Islet of Langerhans (tissue), 1 donor: ENCODE measurements at regions not wholly inside any gene's neighbourhood (a gene's known extent, or its start where the extent isn't known, plus 50 kb on each side); places are given as distances from the start of the nearest gene placed in this dataset.
A peak's percentile ranks its signal among the peaks of the same experiment; 100 is the strongest.

Experiments used
- FAIRE-seq: peaks from one replicate; lab custom pipeline; 2011; peaks lifted over from hg19 to GRCh38; lab: Jason Lieb, UNC

DNA sequence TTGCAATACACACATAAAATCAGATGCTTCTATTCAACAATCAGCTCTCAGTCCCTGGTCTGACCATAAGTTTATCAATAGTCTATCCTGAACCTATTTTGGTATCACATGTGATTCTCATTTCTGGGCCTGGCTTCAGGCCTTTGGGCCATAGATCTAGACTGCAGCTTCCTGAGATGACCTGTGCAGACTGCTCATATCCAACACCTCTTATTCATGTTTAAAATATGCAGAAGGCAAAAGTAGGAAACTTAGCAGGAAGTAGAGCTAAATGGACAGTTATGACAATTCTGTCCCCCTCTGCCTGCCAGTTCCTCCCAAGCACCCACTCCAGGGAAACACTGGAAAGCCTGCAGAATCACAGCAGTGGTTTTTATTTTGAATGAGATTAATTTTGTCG is 53.3 kb downstream of the C7orf25 start:
- FAIRE-seq = no peak

DNA sequence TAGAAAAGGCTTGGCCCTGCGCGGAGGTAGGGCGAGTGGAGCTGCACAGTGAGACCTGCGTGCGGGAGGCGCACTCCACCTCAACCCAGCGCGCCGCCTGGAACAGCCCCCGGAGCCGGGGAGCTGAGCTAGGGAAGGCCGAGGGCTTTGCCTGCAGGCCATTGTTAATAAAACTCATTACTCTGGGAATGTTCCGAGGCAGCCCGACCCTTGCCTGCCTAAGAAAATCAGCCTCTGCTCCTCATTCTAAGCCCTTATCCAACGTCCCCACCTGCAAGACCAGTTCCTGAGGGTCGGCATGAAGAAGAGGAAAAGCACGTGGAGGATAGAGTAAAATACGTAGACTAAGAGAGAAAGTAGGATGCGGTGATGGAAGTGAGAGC is 55.3 kb downstream of the C7orf25 start:
- FAIRE-seq = no peak

DNA sequence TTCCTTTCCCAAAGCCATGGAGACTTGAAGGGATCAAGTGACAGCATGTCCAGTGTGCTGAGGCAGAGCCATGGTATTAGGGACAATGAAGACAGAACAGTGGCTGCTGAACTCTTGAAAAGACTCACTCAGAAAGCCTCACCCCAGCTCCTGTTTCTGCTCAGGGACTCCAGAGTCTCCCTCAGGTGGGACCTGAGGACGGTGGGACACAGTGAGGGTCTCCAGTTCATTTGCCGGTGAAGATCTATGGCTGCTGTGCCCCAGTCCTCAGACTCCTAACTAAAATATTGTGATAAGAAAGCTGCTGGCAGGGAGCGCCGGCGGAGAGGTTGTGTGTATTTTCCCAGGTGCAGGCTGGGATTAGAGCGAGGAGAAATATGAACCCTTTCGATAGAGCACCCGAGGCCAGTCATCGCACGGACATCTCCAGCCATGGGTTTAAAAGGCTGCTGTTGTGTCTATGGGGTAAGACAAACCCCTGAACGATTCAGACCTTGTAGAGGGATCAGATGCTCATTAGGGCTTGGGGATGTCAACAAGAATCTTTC is 57.2 kb downstream of the C7orf25 start:
- FAIRE-seq = no peak

DNA sequence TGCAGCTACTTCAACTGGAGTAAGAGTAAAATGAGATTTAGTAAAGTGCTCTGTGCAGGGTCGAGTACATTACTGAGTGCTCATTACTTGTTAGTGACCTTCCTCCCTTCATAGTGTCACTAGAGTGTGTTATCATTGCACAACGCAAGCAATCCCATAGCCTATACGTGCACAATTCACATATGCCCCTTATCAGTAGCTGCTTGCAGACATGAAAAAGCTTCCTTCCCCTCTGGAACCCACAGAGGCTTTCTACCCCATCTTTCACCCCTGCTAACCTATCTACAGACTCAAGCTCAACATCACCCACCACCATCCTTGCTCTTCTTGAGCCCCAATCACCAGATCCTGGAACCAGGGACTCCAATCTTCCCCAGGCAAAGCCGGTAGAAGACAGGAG is 59.3 kb downstream of the C7orf25 start:
- FAIRE-seq = no peak

DNA sequence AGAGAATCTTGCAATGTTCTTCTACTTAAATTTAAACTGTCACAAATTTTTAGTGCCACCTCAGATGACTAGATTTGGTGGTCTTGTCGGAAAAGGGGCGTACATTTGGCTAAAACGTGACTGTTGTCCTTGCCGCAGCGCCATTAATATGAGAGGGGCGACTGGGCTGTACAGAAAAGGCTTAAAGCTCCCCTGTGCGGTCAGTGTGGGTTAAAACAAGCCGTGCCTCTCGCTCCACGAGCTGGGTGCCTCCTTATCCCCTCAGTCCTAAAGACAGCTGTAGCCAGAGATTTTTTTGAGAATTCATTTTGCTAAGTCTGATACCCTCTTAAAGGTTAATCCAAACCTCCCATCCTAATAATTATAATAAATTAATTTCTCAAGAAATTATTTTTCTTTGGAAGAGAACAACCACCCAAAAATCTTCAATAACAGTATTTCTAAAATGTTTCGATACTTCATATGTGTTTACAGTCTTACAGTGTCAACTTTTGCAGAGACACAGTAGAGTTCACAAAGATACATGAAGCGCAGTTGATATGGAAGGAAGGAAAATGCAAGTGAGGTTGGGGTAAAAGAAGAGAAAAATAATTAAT is 68.6 kb downstream of the C7orf25 start:
- FAIRE-seq = peak; percentile 65

DNA sequence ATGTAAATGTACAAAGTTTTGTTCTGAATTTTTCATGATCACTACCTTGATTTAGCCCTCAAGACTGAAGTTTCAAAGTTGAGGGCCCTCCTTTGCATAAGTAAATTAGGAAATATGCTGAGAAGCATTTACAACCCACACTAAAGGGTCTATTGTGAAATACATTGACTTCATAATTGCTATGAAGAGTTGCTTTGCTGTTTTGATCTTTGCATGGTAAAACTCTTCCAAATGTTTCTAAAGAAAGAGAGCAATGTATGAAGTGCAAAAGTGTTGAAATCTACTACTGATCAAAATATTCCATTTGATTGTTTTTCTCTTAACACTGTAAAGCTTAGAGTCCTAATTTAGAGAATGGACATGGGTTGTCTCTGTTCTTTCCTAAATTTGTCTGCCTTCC is 77.2 kb downstream of the C7orf25 start:
- no peak for FAIRE-seq

DNA sequence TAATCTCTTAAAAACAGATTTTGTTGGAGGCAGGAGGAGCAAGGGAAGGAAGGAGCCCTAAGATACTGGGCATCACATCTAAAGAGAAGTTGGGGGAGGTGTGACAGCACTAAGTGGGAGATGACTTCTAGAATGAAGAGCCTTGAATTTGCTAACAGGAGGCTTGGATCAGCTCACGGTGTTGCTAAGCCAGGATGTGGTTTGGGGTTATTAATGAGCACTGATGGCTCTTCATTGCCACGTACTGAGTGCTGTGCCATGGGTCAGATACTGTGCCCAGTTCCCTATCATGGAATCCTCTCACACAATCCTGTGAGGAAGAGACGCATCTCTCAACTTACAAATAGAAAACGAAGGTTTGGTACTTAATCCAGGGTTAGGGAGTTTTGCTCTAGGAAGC is 78.5 kb downstream of the C7orf25 start:
- no peak for FAIRE-seq

DNA sequence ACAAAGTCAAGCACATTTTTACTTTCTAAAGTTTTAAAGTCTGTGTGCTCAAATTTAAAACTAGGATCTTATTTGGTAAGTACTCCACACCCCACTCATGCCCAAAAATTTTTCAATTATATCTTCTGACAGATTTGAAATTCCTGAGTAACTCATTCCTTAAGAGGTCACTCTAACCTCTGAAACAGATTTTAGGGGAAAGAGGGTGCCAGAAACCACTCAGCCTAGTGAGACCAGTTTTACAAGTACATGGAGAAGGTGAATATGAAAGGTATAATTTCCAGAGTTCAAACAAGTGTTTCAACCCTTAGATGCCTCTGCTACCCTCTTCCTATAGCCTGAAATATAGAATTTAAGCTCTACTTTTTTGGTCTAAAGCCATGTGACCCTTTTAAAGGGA is 79.2 kb downstream of the C7orf25 start:
- FAIRE-seq = no peak

DNA sequence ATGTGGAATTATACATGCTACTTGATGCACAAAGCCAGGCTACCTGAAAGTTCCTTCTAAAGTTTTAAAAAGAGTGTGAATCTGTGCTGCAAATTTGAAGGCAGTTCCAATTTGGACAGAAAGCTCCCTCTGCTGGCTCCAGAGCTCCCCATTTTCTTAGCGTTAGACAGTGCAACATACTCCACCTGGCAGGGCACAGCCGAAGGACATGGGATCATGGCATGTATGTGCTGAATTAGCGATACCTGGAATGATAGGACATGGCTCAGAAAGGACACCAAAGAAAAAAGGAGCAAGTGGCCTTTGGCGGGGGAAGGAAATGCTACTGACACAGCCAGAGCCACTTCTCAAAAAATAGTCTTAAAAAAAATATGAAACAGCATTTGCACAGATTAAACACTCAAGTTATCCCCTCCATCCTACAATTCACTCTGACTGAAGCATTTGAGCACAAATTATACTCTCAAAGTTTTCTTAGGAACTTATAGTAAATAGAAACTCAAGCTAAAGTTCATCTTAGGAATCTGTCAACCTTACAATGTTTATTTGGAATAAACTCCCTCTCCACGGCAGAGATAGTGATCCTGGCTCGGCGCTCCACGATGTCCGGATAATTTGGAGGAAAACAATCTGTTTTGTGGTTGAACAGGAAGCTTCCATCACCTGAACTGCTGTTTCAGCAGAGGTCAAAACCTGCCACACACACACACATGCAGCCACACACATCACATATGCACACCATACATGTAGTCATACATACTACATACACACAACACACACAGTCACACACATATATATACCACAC is 80.0 kb downstream of the C7orf25 start:
- FAIRE-seq = no peak

DNA sequence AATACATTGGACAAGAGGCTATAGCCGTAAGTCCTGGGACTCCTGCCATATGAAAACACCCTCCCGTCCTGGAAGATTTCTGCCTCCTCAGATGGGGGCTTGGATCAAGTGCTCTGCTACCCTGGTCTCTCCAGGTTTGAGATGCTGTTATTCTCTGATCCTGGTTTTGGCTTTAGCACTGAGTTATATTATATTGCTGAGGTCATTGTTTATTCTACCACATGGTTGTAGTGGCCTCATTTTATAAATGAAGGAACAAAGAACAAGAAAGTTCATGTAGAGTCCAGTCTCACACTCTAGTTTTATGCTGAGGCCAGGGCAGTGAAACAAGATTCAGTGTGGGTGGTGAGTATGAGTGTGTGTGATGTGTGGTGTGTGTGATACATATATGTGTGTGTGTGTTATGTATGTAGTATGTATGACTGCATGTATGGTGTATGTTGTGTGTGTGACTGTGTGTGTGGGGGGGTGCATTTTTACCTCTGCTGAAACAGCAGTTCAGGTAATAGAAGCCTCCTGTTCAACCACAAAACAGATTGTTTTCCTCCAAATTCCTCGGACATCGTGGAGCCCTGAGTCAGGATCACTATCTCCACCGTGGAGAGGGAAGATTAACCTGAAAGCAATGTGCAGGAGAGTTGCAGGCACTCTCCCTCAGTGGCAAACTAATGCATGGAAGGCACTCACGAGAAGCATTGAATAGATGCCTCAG is 80.7 kb downstream of the C7orf25 start:
- FAIRE-seq = no peak

DNA sequence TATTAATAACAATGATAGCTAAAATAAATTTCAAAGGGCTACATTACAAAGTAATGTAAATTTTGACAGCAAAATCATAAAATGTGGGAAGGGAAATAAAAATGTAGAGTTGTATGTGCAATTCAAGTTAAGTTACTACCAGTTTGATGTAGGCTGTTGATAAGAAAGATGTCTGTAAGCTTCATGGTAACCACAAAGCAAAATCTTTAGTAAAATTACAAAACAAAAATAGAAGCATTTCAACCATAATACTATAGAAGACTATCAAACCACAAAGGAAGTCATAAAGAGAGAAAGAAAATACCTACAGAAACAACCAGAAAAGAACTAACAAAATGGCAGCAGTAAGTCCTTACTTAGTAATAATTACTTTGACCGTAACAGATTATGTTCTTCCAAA is 99.1 kb downstream of the C7orf25 start:
- no peak for FAIRE-seq

DNA sequence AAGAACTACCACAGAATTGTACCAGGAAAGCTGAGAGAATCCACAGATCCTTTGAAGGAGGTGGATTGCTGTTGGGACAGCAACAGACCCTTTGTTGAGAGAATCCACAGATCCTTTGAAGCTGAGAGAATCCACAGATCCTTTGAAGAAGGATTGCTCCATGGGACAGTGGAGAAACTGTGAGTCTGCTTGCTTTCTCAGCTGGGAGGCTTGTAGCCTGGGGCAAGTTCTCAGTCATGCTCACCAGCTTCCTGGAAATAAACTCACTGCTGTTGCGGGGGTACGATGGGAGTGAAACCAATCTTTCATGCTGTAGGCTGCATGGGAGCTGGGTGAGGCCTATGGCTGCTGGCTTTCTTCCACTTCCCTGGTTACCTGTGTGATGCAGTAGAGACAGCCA is 106.3 kb downstream of the C7orf25 start:
- no peak for FAIRE-seq

DNA sequence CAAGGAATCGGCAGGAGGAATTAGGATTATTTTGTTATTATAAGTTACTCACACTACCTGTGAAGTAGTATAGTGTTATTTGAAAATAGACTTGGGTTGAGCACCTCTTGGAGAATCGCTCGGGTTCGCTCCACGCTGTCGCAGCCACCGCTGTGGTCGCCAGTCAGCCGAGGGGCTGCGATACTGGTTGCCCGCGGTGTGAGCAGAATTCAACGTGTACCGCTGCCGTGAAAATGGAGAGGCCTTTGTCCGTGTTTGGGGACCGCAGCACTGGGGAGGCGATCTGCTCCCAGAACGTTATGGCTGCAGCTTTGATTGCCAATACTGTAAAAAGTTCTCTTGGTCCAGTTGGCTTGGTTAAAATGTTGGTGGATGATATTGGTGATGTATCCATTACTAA is 117.2 kb downstream of the C7orf25 start:
- no peak for FAIRE-seq

DNA sequence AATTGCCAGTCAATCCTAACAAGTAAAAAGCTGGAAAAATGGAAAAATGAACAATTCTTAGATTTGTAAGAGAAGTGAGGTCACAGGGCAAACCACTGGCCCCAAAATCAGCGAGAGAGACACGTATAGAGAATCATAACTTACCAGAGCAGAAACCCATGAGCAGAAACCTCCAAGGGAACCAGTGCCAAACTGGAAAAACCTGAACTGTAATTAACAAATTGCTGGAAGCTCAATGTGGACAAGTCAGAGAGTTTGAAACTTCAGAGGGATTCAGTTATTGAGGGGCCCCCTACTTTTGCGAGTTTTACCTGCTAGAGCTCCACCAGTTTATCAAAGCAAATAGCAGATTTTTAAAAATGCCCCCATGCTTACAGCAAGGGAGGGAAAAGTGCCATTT is 119.0 kb downstream of the C7orf25 start:
- FAIRE-seq = no peak

DNA sequence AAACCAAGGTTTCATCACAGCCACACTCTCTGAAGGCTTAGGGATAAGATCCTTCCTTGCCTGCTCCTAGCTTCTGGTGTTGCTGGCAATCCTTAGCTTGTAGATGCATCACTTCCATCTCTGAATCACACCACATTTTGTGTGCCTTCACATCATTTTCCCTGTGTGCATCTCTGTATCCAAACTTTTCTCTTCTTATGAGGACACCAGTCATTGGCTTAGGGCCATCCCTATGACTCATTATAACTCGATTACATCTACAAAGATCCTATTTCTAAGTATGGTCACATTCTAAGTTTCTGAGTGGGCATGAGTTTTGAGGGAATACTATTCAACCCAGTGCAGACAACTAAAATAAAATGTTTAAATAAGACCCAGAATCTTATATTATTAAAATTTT is 121.7 kb downstream of the C7orf25 start:
- no peak for FAIRE-seq

DNA sequence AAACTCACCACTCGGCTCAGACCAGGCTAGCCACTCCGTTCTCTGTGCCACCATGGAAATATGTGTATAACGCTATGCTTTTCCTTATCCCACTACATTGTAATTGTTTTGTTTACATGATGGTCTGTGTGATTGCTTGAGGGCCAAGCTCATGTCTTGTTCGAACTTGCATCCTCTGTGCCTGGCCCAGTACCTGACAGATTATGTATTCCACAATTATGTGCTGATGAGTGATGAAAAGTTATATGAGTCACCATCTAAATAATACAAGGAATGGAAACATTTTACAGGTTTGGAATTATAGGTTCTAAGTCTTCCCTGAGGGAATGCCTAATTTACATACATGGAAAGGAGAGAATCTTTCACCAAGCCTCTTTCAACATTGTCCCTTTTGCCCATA is 137.4 kb downstream of the C7orf25 start:
- no peak for FAIRE-seq

DNA sequence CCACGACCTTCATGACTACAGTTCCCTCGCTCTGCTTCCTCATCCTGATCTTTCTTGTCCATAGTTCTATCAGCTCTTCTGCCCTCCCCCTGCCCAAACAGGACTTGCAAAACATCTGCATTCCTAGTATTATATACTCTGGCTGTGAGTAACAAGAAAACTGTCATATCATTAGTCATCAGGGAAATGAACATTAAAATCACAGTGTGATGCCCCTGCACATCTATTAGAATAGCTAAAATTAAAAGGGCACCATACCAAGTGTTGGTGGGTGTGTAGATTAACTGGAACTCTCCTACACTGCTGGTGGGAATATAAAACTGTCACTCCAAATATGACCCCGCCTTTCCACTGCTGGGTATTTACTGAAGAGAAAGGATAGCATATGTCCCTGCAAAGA is 141.8 kb downstream of the C7orf25 start:
- no peak for FAIRE-seq

DNA sequence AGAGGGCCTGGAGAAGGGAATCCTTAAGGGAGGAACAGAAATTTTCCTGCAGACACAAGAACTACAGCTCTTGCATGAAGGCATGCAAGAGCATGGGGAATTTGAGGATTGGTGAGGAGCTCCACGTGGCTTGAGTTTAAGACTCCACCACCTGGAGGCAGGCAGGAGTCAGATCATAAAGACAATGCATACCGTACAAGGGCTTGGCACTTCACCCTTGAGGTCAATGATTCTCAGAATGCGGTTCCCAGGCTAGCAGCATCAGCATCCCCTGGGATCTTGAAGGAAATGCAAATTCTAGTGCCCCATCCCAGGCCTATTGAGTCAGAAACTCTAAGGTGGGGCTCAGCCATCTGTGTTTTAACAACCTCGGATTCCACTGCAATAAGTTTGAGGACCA is 143.8 kb downstream of the C7orf25 start:
- FAIRE-seq = no peak

DNA sequence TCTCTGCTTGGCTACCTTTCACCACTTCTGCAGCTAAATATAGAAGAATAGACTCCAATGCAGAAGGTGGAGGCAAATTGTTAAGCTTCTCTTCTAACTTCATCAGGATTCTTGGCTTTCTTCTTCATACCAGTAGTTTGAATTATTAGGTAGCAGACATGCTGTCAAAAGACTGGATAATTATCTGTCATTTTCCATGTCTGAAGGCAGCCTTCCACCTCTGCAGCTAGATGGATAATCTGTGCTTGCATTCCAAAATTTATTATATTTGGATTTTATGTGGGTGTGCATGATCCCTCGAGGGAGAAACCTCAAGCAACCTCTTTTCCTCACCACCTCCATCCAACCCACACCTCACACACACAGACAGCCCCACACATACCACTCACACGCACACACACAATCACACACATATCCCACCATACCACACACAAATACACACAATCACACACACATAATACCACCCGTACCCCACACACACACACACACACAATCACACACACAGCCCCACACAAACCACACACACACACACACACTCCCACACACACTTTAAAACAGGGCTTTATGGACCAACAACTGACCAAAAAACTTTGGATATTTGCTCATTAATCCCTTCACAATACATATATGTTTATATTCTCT is 145.0 kb downstream of the C7orf25 start:
- no peak for FAIRE-seq

DNA sequence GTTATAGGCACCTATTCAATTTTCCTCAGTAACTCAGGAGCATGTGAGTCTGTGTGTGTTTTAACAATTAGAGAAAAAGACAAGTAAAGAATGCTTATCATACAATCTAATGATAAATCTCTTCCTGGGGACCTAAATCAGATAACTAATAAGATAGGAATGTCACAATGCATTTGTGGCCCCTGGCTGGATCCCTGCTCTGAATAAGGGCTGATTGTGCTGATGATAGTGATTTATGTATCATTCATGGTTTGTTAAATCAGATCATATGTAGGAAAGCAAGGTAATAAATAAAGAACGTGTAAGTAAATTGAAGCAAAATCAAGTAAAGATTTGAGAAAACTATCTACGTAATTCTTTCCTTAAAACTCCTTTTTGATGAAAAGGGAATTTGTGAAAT is 145.9 kb downstream of the C7orf25 start:
- FAIRE-seq = no peak

DNA sequence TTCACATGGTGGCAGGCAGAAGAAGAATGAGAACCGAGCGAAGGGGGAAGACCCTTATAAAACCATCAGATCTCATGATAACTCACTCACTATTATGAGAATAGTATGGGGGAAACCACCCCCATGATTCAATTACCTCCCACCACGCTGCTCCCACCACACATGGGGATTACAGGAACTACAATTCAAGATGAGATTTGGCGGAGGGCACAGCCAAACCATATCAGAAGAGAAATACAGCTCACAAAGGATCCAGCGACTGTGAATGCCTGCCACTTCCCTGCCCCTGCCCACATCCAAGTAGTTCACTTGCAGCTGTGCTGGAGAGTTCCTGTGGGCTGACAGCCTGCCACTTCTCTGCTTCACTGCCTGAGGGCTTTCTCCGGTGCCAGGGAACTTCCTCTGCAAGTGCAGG is 148.7 kb downstream of the C7orf25 start:
- FAIRE-seq = no peak

DNA sequence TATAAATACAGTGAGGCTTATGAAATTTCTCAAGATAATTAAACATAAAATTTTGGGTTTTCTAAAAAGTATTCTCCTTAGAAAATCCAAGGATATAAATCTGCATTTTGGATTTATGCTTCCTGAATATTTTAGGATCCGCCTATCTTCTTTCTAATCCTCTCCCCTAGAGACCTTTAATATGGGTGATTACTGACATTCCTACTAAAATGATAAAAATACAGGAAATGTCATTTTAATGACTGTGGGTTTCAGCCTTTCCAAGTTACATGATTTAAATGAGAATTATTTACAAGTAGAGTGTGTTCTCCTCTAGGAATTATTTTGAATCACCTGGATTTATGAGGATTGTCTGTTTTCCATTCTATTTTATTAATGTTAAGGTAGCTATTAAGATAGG is 150.4 kb downstream of the C7orf25 start:
- no peak for FAIRE-seq

DNA sequence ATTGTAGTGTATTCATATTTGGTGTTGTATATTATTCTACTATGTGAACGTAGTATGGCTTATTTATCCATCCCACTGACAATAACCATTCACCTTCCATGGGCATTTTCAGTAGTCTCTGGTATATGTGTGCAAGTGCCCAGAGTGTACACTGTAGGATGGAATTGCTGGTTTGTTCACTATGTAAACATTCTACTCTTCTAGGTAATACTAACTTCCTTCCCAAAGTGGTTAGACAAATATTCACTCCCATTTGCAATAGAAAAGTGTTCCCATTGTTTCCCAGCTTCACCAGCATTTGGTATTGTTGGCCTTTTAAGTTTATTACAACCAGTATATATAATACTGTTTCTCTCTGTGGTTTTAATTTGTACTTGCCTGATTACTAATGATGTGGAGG is 153.7 kb downstream of the C7orf25 start:
- FAIRE-seq = no peak
